Mesothelial cell of epicardium (in vitro differentiated cells): ENCODE measurements at regions not wholly inside any gene's neighbourhood (a gene's known extent, or its start where the extent isn't known, plus 50 kb on each side); places are given as distances from the start of the nearest gene placed in this dataset.

ENCODE experiments used
- DNase-seq, 2 experiments: peaks; one replicate each; pipeline ENCODE4 v3.0.0; 2021; ENCODE audit warnings: low spot score in 2 of 2; ENCODE audit not compliant: unreplicated experiment in 2 of 2
- H3K27ac Mint-ChIP-seq: 2 replicates; pipeline ENCODE4 v1.8.0; 2021; ENCODE audit warnings: mixed read lengths
- H3K27me3 Mint-ChIP-seq: 2 replicates; pipeline ENCODE4 v1.8.0; 2021; ENCODE audit warnings: low read depth, mixed read lengths
- H3K36me3 Mint-ChIP-seq: 2 replicates; pipeline ENCODE4 v1.8.0; 2021; ENCODE audit warnings: mixed read lengths
- H3K4me1 Mint-ChIP-seq: 2 replicates; pipeline ENCODE4 v1.8.0; 2021; ENCODE audit warnings: mixed read lengths
- H3K4me3 Mint-ChIP-seq: 2 replicates; pipeline ENCODE4 v1.8.0; 2021; ENCODE audit warnings: mild to moderate bottlenecking, moderate library complexity, mixed read lengths
- H3K9me3 Mint-ChIP-seq: 2 replicates; pipeline ENCODE4 v1.8.0; 2021; ENCODE audit warnings: mixed read lengths
- TF ChIP-seq, protein P1 (sequence below): fragments of 200-600 bp; sonication (generic); IDR thresholded peaks from one replicate; pipeline ENCODE4 v1.5.0; 2021; ENCODE audit warnings: antibody characterized with exemption; ENCODE audit not compliant: unreplicated experiment

- no peaks in the 10 kb centered on the region for H3K36me3 Mint-ChIP-seq
- TF ChIP-seq, protein P1, sequence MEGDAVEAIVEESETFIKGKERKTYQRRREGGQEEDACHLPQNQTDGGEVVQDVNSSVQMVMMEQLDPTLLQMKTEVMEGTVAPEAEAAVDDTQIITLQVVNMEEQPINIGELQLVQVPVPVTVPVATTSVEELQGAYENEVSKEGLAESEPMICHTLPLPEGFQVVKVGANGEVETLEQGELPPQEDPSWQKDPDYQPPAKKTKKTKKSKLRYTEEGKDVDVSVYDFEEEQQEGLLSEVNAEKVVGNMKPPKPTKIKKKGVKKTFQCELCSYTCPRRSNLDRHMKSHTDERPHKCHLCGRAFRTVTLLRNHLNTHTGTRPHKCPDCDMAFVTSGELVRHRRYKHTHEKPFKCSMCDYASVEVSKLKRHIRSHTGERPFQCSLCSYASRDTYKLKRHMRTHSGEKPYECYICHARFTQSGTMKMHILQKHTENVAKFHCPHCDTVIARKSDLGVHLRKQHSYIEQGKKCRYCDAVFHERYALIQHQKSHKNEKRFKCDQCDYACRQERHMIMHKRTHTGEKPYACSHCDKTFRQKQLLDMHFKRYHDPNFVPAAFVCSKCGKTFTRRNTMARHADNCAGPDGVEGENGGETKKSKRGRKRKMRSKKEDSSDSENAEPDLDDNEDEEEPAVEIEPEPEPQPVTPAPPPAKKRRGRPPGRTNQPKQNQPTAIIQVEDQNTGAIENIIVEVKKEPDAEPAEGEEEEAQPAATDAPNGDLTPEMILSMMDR, result no peak
- DNase-seq, result no peak
These were observed 134.0 kb upstream of the HDAC4 start for GRCh38 chr2:239534581-239535412.

GRCh38 chr2:239533569-239534316, 132.9 kb upstream of the HDAC4 start:
- no peak for DNase-seq
- no peak overlapping the region for H3K27ac Mint-ChIP-seq
- no peak overlapping the region for H3K4me3 Mint-ChIP-seq
- H3K36me3 Mint-ChIP-seq, result no peaks in the 10 kb centered on the region
- TF ChIP-seq, protein P1, result no peak
- peaks cover 10% of the 10 kb centered on the region for H3K9me3 Mint-ChIP-seq
- peaks cover 11% of the 10 kb centered on the region for H3K27me3 Mint-ChIP-seq
- H3K4me1 Mint-ChIP-seq, result peaks cover 17% of the 10 kb centered on the region

More at GRCh38 chr2:239534581-239535412, 134.0 kb upstream of the HDAC4 start:
- no peak overlapping the region for H3K4me3 Mint-ChIP-seq
- peaks cover 17% of the 10 kb centered on the region for H3K4me1 Mint-ChIP-seq
- H3K9me3 Mint-ChIP-seq, result peaks cover 10% of the 10 kb centered on the region
- H3K27me3 Mint-ChIP-seq, result peaks cover 11% of the 10 kb centered on the region
- H3K27ac Mint-ChIP-seq, result no peak overlapping the region

GRCh38 chr2:239532859-239533258, 132.0 kb upstream of the HDAC4 start:
- Mint-ChIP-seq H3K4me1 (peaks cover 17% of the 10 kb centered on the region), H3K27me3 (peaks cover 11% of the 10 kb centered on the region), H3K27ac (no peak overlapping the region), H3K9me3 (peaks cover 10% of the 10 kb centered on the region), H3K4me3 (no peak overlapping the region), H3K36me3 (no peaks in the 10 kb centered on the region)
- DNase-seq, result no peak
- TF ChIP-seq, protein P1, result no peak

DNA sequence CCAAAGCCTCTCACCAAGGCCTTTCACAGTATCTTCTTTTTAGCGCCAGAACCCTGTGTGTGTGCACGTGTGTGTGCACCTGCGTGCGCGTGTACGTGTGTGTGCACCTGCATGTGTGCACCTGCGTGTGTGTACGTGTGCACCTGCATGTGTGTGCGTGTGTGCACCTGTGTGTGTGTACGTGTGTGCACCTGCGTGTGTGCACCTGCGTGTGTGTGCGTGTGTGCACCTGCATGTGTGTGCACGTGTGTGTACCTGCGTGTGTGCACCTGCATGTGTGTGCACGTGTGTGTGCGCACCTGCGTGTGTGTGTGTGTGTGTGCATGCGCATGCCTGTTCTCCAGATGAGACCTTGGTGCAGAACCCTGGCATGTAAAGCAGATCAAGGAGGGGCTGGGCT, 131.4 kb upstream of the HDAC4 start:
- Mint-ChIP-seq H3K9me3 (peaks cover 10% of the 10 kb centered on the region), H3K4me1 (peaks cover 17% of the 10 kb centered on the region), H3K4me3 (no peak overlapping the region), H3K36me3 (no peaks in the 10 kb centered on the region), H3K27me3 (peaks cover 11% of the 10 kb centered on the region), H3K27ac (no peak overlapping the region)
- TF ChIP-seq, protein P1, result no peak
- DNase-seq, result no peak

DNA sequence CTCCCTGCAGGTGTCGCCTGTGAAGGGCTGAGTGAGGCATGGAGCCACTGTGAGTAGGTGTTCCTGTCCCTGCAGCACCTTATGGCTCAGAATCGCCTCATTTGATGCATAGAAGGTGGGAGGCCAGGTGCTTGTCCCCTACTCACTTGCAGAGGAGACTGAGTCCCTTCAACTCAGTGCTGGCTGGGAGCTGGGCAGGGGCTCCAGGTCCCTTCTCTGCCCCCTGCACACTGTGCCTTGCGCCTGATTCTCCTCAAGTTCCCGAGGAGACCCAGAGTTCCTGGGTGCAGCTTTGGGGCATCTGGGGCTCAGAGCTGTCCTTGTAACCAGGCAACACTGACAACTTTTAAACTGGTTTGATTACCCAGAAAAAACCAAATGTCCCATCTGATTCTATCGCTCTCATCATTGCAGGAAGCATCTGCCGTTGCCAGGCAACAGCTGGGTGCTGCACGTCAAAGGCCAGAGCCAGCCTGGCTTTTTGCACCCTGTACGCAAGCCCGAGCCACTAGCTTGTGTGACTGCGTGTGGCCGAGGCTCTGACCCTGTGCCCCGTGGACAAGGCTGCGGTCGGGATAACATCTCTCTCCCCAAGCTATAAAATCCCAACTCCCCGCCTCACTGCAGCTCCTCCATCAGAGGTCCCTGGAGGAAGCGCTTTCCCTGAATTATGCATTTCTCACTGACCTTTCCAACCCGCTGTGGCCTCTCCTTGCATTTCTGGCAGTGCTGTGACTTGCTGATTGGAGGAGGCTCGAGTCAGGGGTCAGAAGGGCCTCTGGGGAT, 130.8 kb upstream of the HDAC4 start:
- no peak for DNase-seq
- TF ChIP-seq, protein P1, result no peak
- Mint-ChIP-seq H3K27ac (no peak overlapping the region), H3K9me3 (peaks cover 10% of the 10 kb centered on the region), H3K4me1 (peaks cover 17% of the 10 kb centered on the region), H3K27me3 (peaks cover 11% of the 10 kb centered on the region), H3K36me3 (no peaks in the 10 kb centered on the region), H3K4me3 (no peak overlapping the region)
